Chondrocyte (in vitro differentiated cells): ENCODE measurements at regions not wholly inside any gene's neighbourhood (a gene's known extent, or its start where the extent isn't known, plus 50 kb on each side); places are given as distances from the start of the nearest gene placed in this dataset.

Source experiments
- DNase-seq: peaks from one replicate; pipeline ENCODE4 v3.0.0; 2021; ENCODE audit warnings: mixed read lengths, low spot score
- H3K27ac Mint-ChIP-seq: one replicate; pipeline ENCODE4 v1.8.0; 2021; ENCODE audit warnings: mild to moderate bottlenecking, moderate library complexity, mixed read lengths; ENCODE audit not compliant: unreplicated experiment
- H3K27me3 Mint-ChIP-seq: 2 replicates; pipeline ENCODE4 v1.8.0; 2021; ENCODE audit warnings: low read depth, mixed read lengths
- H3K36me3 Mint-ChIP-seq: 2 replicates; pipeline ENCODE4 v1.8.0; 2021; ENCODE audit warnings: low read depth, mixed read lengths
- H3K4me1 Mint-ChIP-seq: 2 replicates; pipeline ENCODE4 v1.8.0; 2021; ENCODE audit warnings: low read depth, mild to moderate bottlenecking, mixed read lengths
- H3K4me3 Mint-ChIP-seq: one replicate; pipeline ENCODE4 v1.8.0; 2021; ENCODE audit warnings: mild to moderate bottlenecking, moderate library complexity, mixed read lengths; ENCODE audit not compliant: unreplicated experiment
- H3K9me3 Mint-ChIP-seq: 2 replicates; pipeline ENCODE4 v1.8.0; 2021; ENCODE audit warnings: low read depth, mixed read lengths
- TF ChIP-seq, protein P1 (sequence below): fragments of 200-600 bp; sonication (generic); IDR thresholded peaks from 2 replicates; pipeline ENCODE4 v1.5.0; 2021; ENCODE audit warnings: antibody characterized with exemption, mild to moderate bottlenecking, moderate library complexity

DNA sequence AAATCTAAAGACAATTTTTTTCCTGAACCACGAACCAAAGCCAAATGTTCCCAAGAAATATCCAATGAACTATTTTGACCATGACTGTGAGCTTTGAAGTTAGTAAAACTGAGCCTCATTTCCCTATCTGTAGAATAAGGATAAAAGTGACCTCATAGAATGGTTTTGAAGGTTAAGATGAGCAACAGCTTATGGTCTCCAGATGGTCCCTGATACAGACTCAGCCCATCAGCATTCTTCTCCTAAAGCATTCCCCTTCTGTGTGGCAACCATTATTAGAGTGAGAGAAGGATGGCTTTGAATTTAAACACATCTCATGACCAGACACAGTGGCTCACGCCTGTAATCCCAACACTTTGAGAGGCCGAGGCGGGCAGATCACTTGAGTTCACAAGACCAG is 70.1 kb downstream of the COPRS start:
- no peaks in the 10 kb centered on the region for H3K9me3 Mint-ChIP-seq
- H3K27ac Mint-ChIP-seq = no peak overlapping the region
- no peak for DNase-seq
- H3K4me3 Mint-ChIP-seq = no peak overlapping the region
- TF ChIP-seq, protein P1, sequence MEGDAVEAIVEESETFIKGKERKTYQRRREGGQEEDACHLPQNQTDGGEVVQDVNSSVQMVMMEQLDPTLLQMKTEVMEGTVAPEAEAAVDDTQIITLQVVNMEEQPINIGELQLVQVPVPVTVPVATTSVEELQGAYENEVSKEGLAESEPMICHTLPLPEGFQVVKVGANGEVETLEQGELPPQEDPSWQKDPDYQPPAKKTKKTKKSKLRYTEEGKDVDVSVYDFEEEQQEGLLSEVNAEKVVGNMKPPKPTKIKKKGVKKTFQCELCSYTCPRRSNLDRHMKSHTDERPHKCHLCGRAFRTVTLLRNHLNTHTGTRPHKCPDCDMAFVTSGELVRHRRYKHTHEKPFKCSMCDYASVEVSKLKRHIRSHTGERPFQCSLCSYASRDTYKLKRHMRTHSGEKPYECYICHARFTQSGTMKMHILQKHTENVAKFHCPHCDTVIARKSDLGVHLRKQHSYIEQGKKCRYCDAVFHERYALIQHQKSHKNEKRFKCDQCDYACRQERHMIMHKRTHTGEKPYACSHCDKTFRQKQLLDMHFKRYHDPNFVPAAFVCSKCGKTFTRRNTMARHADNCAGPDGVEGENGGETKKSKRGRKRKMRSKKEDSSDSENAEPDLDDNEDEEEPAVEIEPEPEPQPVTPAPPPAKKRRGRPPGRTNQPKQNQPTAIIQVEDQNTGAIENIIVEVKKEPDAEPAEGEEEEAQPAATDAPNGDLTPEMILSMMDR = no peak
- no peaks in the 10 kb centered on the region for H3K36me3 Mint-ChIP-seq
- peaks cover 10% of the 10 kb centered on the region for H3K27me3 Mint-ChIP-seq
- H3K4me1 Mint-ChIP-seq = peaks cover 12% of the 10 kb centered on the region

DNA sequence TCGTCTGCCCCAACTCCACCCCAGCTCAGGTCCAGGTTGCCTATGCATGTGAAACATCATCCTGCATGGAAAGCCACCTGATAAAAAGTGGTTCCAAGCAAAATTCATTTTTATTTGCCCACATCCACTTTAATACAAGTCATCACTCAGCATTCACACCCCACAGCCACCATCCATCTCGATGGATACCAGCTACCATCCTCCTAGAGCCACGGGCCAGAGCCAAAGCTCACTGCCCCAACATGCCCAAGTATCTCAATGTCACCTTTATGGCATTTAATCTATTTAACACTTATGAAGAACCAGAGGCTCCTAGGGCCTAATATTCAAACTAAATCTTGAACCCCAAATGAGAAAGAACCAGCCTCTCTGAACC is 70.5 kb downstream of the COPRS start:
- H3K36me3 Mint-ChIP-seq = no peaks in the 10 kb centered on the region
- TF ChIP-seq, protein P1 = no peak
- H3K27ac Mint-ChIP-seq = no peak overlapping the region
- H3K4me1 Mint-ChIP-seq = peaks cover 12% of the 10 kb centered on the region
- no peak for DNase-seq
- H3K4me3 Mint-ChIP-seq = no peak overlapping the region
- H3K27me3 Mint-ChIP-seq = peaks cover 10% of the 10 kb centered on the region
- H3K9me3 Mint-ChIP-seq = no peaks in the 10 kb centered on the region

DNA sequence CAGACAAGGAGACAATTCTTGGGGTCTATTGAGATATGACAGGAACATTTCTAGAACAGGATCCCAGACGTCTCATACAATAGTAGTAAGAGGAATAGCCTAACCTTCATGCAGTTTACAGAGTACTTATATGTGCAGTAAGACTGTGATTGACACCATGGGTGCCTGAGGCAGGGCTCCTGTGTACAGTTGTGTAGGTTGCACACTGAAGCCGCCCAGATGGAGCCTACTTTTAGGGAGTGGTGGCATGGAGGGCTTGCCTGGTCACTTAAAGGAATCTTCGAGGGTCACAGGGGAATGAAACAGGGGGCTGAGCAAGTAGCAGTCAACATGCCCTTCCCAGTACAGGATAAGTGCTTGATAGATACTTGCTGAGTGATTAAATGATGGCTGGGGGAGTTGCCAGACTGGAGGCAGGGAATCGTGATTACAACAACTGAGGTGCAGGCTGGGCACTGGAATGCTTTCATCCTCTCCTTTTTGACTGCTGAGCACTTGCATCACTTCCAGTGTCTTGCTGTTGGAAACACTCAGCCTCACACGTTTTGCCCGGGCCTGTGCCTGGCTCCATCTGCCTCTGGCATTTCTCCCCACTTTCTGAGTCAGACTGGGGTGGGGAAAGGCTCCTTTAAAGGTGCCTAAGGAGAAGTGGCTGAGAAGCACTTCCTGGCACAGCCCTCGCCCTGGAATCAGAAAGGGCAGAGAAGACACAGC is 71.0 kb downstream of the COPRS start:
- Mint-ChIP-seq H3K36me3 (peaks cover under 1% of the 10 kb centered on the region), H3K9me3 (no peaks in the 10 kb centered on the region), H3K27ac (no peak overlapping the region), H3K4me3 (no peak overlapping the region), H3K27me3 (peaks cover 13% of the 10 kb centered on the region), H3K4me1 (peaks cover 12% of the 10 kb centered on the region)
- TF ChIP-seq, protein P1 = no peak
- DNase-seq = no peak

DNA sequence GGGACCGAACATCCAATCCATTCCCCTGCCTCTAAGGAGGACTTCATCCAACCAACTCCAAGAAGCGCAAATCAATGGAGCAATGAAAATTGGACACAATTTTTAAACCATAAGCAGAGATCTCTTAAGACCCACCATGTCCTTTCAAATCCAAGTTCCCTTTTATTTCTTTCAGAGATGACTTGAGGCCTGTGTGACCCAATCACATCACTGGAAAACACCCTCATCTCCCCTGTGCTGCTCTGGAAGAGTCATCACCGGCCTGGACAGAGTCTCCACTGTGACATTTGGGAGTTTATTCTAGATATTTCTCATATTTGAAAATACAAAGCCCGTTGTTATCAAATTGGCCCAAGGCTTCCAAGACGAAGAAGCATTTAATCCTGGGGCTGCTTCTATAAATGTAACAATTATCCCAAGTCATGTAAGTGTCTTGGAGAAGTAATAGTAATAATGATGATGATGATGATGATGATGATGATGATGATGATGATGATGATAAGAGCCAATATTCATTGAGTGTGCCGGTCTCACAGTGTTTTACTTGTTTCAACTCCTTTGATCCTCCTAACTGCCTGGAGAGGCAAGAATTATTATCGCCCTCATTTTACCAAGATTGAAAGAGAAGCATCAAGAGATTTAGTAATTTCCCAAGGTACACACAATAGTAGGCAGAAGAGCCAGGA is 72.1 kb downstream of the COPRS start:
- no peak overlapping the region for H3K4me3 Mint-ChIP-seq
- peaks cover 4% of the 10 kb centered on the region for H3K36me3 Mint-ChIP-seq
- peaks cover 7% of the 10 kb centered on the region for H3K27me3 Mint-ChIP-seq
- H3K9me3 Mint-ChIP-seq = peaks cover under 1% of the 10 kb centered on the region
- TF ChIP-seq, protein P1 = no peak
- no peak overlapping the region for H3K27ac Mint-ChIP-seq
- no peak for DNase-seq
- H3K4me1 Mint-ChIP-seq = peaks cover 12% of the 10 kb centered on the region

DNA sequence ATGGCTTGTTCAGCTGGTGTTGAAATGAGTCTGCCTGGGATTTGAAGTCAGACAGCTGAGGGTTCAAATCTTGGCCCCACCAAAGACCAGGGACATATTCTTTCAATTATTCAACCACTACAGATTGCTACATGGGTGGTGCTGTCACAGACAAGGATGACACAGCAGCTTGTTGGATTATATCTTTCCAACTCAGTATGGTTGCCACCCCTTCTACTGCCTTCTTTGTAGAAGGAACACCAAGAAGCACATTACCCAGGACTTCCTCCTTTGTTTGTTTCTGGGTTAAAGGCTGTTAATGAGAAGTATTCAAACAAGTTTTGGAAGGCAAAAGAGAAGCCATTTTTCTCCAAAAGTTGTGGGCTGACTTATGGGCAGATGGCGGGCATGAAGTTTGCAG is 78.6 kb downstream of the COPRS start:
- Mint-ChIP-seq H3K9me3 (peaks cover 10% of the 10 kb centered on the region), H3K36me3 (peaks cover 10% of the 10 kb centered on the region), H3K27ac (no peak overlapping the region), H3K27me3 (peaks cover 5% of the 10 kb centered on the region), H3K4me3 (no peak overlapping the region), H3K4me1 (no peaks in the 10 kb centered on the region)
- TF ChIP-seq, protein P1 = no peak
- DNase-seq = no peak
